Stimulated activated CD4-positive, alpha-beta T cell treated with anti-CD3 and anti-CD28 coated beads, Interleukin-4, amount 100 ng/mL, for 1 hour (primary cell): ENCODE measurements at regions not wholly inside any gene's neighbourhood (a gene's known extent, or its start where the extent isn't known, plus 50 kb on each side); places are given as distances from the start of the nearest gene placed in this dataset.
"Not testable (repeated sequence)": the region's sequence is repeated elsewhere in the genome, so short reads cannot be mapped to it uniquely, and the experiment has no call there.

Experiments used
- DNase-seq: peaks from one replicate; pipeline ENCODE4 v3.0.0-alpha.2; 2020

- no peak for DNase-seq
Observed at GRCh38 chr14:22383515-22384166, 205.4 kb downstream of the DAD1 start.

- no peak for DNase-seq
Observed at GRCh38 chr14:22382955-22383354, 206.1 kb downstream of the DAD1 start.

GRCh38 chr14:22382395-22382794, 206.6 kb downstream of the DAD1 start:
- DNase-seq = no peak

- DNase-seq = no peak
Observed at GRCh38 chr14:22381766-22382165, 207.3 kb downstream of the DAD1 start.

- DNase-seq = no peak
Observed at GRCh38 chr14:22381408-22381760, 207.6 kb downstream of the DAD1 start.

GRCh38 chr14:22380571-22381407, 208.2 kb downstream of the DAD1 start:
- no peak for DNase-seq

GRCh38 chr14:22379727-22380126, 209.3 kb downstream of the DAD1 start:
- DNase-seq = no peak

- DNase-seq = no peak
Observed at GRCh38 chr14:22378181-22378580, 210.8 kb downstream of the DAD1 start.

- DNase-seq = no peak
Observed at GRCh38 chr14:22375321-22375930, 213.6 kb downstream of the DAD1 start.

- no peak for DNase-seq
Observed at GRCh38 chr14:22370084-22370847, 218.8 kb downstream of the DAD1 start.

GRCh38 chr14:22358726-22359125, 230.3 kb downstream of the DAD1 start:
- no peak for DNase-seq

- not testable (repeated sequence) for DNase-seq
Observed at GRCh38 chr14:22349281-22349680, 239.7 kb downstream of the DAD1 start.

GRCh38 chr14:22344673-22345072, 244.4 kb downstream of the DAD1 start:
- DNase-seq = no peak

GRCh38 chr14:22344209-22344608, 244.8 kb downstream of the DAD1 start:
- not testable (repeated sequence) for DNase-seq

GRCh38 chr14:22341049-22341448, 248.0 kb downstream of the DAD1 start:
- no peak for DNase-seq

GRCh38 chr14:22338917-22339715, 249.9 kb downstream of the DAD1 start:
- DNase-seq = no peak

- no peak for DNase-seq
Observed at GRCh38 chr14:22338381-22338780, 250.6 kb downstream of the DAD1 start.

- no peak for DNase-seq
Observed at GRCh38 chr14:22337938-22338337, 251.1 kb downstream of the DAD1 start.

GRCh38 chr14:22337521-22337920, 251.5 kb downstream of the DAD1 start:
- DNase-seq = no peak

- DNase-seq = no peak
Observed at GRCh38 chr14:22336031-22336430, 253.0 kb downstream of the DAD1 start.

- DNase-seq = no peak
Observed at GRCh38 chr14:22334627-22335026, 254.4 kb downstream of the DAD1 start.

GRCh38 chr14:22334275-22334577, 254.8 kb downstream of the DAD1 start:
- no peak for DNase-seq
